K562 (cell line): ENCODE measurements at regions not wholly inside any gene's neighbourhood (a gene's known extent, or its start where the extent isn't known, plus 50 kb on each side); places are given as distances from the start of the nearest gene placed in this dataset.

ENCODE experiments used
- GABPA ChIP-seq: fragments of 200-800 bp; sonication (Bioruptor generic); conservative IDR thresholded peaks from 2 replicates; pipeline ENCODE4 v1.6.1; 2016; ENCODE audit warnings: low read depth, missing genetic modification characterization, missing compliant biosample characterization
- GTF2F1 ChIP-seq: IDR thresholded peaks from 2 replicates; pipeline ENCODE4 v1.6.1; 2011; ENCODE audit warnings: low read depth, low read length, improper control_type of control experiment
- NR4A1 ChIP-seq, 2 experiments: fragments of 250-450 bp in 1 of 2; fragments of 450-650 bp in 1 of 2; sonication (Bioruptor Pico) in 1 of 2; IDR thresholded peaks; 2 replicates each; pipeline versions ENCODE4 v1.4.0 to v1.6.1; 2016 to 2020; ENCODE audit warnings: mild to moderate bottlenecking in 2 of 2, missing compliant biosample characterization in 1 of 2, missing genetic modification characterization in 1 of 2, moderate library complexity in 1 of 2
- YY1 ChIP-seq, 3 experiments: IDR thresholded peaks; 2 replicates each; pipeline ENCODE4 v1.6.1; 2011; ENCODE audit warnings: low read length in 2 of 3, mild to moderate bottlenecking in 2 of 3, moderate library complexity in 2 of 3, borderline replicate concordance in 1 of 3, control low read depth in 1 of 3, low read depth in 1 of 3; ENCODE audit not compliant: insufficient read depth in 3 of 3, insufficient replicate concordance in 2 of 3, control insufficient read depth in 1 of 3, insufficient read length in 1 of 3; ENCODE audit errors: extremely low read depth in 1 of 3

- TF ChIP-seq NR4A1 (CRISPR knock-in tag; IDR thresholded peaks at IDR 0.05) (no peak), NR4A1 (tag; IDR thresholded peaks at IDR 0.05) (no peak), GTF2F1 (no peak), GABPA (tag) (no peak), YY1 (IDR thresholded peaks at IDR 0.05; ENCODE audit: borderline replicate concordance in 1 of 3, control insufficient read depth in 1 of 3, extremely low read depth in 1 of 3, insufficient read depth in 3 of 3, insufficient read length in 1 of 3, insufficient replicate concordance in 2 of 3, low read depth in 1 of 3, low read length in 2 of 3) (no peak)
Measured at GRCh38 chr7:156145184-156145583, 332.9 kb upstream of the SHH start.
